Memory B cell (primary cell): ENCODE measurements at regions not wholly inside any gene's neighbourhood (a gene's known extent, or its start where the extent isn't known, plus 50 kb on each side); places are given as distances from the start of the nearest gene placed in this dataset.
"Not testable (repeated sequence)": the region's sequence is repeated elsewhere in the genome, so short reads cannot be mapped to it uniquely, and the experiment has no call there.

Experiments
- ATAC-seq: fragments of 150-1000 bp; cut with Tn5 transposase; 2 replicates; pipeline ENCODE4 v1.10.0; 2021; ENCODE audit warnings: low read depth, mild to moderate bottlenecking, moderate library complexity
- DNase-seq, 2 donors: peaks; one replicate each; pipeline ENCODE4 v3.0.0; 2022; ENCODE audit warnings: low spot score in 2 of 2
- H3K27ac Mint-ChIP-seq: one replicate; pipeline ENCODE4 v1.8.0; 2022; ENCODE audit warnings: mild to moderate bottlenecking, moderate library complexity, mixed read lengths
- H3K27me3 Mint-ChIP-seq: one replicate; pipeline ENCODE4 v1.8.0; 2022; ENCODE audit warnings: mixed read lengths
- H3K36me3 Mint-ChIP-seq: one replicate; pipeline ENCODE4 v1.8.0; 2022; ENCODE audit warnings: mild to moderate bottlenecking, mixed read lengths
- H3K4me1 Mint-ChIP-seq: one replicate; pipeline ENCODE4 v1.8.0; 2022; ENCODE audit warnings: mixed read lengths
- H3K4me3 Mint-ChIP-seq: one replicate; pipeline ENCODE4 v1.8.0; 2022; ENCODE audit warnings: mild to moderate bottlenecking, moderate library complexity, mixed read lengths
- H3K9me3 Mint-ChIP-seq: one replicate; pipeline ENCODE4 v1.8.0; 2022; ENCODE audit warnings: mixed read lengths

DNA sequence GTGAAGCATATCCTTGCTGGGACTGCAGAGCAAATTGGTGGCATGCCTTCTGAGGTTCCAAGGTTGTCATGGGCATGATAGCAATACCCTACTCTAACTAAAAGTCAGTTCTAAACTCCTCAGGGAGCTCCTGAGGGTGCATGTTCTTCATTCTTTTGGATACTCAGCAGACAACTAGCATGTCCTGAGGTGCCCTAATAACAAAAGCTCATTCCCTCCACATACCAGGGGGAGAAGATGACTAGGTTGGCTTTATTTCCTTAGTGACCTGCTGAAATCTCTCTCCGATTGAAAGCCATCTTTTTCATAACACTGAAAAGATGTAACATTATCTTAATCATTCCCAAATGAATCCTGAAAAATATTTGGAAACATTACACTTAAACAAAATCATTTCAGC is 188.7 kb upstream of the IGF1 start:
- ATAC-seq: no peak
- Mint-ChIP-seq H3K36me3 (no peaks in the 10 kb centered on the region), H3K27ac (no peak overlapping the region), H3K27me3 (peaks cover 5% of the 10 kb centered on the region), H3K4me1 (no peaks in the 10 kb centered on the region), H3K9me3 (peaks cover 11% of the 10 kb centered on the region), H3K4me3 (no peak overlapping the region)
- DNase-seq: no peak

DNA sequence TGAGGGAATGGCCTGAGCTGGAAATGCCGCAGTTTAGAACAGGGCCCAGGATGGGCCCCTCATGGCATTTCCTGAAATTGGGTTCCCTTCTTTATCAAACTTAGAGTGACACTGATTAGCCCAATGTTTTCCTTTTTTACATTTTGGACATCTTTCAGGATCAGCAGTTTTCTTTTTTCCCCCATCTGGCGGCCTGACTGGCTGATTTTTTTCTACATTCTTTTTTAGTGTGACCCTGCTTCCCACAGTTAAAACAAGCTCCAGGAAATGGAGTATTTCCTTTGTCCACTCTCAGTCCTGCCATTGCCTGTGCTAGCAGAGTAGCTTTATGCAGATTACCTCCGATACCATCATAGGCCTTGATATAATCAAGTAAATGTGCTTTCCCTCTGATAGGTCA is 185.8 kb upstream of the IGF1 start:
- H3K36me3 Mint-ChIP-seq, H3K9me3 Mint-ChIP-seq, ATAC-seq, DNase-seq, H3K27me3 Mint-ChIP-seq, H3K27ac Mint-ChIP-seq, H3K4me3 Mint-ChIP-seq, H3K4me1 Mint-ChIP-seq: not testable (repeated sequence)

DNA sequence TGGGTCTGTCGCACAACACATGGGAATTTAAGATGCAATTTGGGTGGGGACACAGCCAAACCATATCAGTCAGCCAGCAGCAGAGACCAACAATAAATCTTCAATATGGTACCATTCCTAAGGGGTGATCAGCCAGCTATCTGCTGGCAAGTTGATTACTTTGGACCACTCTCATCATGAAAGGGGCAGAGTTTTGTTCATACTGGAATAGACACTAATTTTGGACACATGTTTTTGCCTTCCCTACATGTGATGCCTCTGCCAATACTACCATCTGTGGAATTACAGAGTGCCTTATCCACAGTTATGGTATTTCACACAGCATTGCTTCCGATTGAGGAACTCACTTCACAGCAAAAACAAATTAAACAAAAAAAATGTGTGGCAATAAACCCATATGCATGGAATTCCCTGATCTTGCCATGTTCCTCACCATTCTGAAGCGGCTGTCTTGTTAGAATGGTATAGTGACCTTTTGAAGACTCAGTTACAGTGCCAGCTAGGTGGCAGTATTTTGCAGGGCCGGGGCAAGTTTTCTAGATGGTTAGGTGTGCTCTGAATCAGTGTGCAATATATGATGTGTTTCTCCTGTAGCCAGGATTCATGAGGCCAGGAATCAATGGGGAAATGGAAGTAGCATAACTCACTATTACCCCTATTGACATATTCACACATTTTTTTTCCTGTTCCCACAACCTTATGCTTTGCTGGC is 179.0 kb upstream of the IGF1 start:
- H3K27me3 Mint-ChIP-seq: peaks cover 4% of the 10 kb centered on the region
- H3K27ac Mint-ChIP-seq: no peak overlapping the region
- DNase-seq (no peak), ATAC-seq (no peak)
- H3K4me3 Mint-ChIP-seq: no peak overlapping the region
- H3K9me3 Mint-ChIP-seq: peaks cover 8% of the 10 kb centered on the region
- no peaks in the 10 kb centered on the region for H3K36me3 Mint-ChIP-seq
- no peaks in the 10 kb centered on the region for H3K4me1 Mint-ChIP-seq

DNA sequence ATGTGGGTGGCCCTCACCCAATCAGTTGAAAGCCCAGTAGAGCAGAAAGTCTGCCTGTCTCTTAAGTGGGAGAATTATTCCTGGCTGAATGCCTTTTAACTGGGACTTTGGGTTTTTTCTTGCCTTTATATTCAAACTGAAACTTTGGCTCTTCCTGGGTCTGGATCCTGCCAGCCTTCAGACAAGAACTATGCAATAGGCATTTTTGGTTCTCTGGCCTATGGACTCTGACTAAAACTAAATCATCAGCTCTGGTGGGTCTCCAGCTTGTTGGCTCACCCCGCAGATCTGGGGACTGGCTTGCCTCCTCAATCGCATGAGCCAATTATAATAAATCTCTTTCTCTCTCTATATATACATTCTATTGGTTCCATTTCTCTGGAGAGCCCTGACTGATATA is 173.0 kb upstream of the IGF1 start:
- ATAC-seq (no peak), DNase-seq (no peak)
- Mint-ChIP-seq H3K9me3 (peaks cover 4% of the 10 kb centered on the region), H3K4me3 (no peak overlapping the region), H3K4me1 (no peaks in the 10 kb centered on the region), H3K27me3 (peaks cover 3% of the 10 kb centered on the region), H3K27ac (no peak overlapping the region), H3K36me3 (no peaks in the 10 kb centered on the region)

DNA sequence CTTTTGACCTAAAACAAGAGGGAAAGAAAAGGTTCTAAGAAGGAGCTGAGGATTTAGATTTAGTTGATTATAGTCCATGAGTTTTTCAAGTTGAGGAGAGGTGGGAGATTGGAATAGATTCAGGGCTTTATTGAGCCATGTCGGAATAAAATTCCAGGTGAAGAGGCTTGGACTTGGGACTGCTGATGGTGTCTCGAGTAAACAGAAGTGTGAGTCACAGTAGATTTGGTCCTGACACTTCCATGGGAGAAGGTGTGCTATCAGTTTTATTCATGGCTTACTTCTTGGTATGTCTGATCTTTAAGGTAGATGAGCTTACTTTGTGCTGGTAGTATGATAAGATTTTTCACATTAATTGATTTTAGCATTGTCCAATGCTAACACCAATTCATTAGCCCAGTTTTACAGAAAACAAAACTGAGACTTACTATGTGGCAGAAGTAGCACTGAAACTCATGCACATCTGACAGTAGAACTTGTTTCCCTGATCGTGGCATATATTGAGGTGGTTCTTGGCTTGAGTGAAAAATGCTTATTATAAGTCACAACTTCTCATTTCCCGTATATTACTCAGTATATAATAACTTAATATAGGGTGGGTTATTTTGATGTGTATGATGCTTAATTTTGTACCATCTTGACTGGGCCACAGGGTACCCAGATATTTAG is 172.4 kb upstream of the IGF1 start:
- H3K4me1 Mint-ChIP-seq: no peaks in the 10 kb centered on the region
- ATAC-seq: no peak

DNA sequence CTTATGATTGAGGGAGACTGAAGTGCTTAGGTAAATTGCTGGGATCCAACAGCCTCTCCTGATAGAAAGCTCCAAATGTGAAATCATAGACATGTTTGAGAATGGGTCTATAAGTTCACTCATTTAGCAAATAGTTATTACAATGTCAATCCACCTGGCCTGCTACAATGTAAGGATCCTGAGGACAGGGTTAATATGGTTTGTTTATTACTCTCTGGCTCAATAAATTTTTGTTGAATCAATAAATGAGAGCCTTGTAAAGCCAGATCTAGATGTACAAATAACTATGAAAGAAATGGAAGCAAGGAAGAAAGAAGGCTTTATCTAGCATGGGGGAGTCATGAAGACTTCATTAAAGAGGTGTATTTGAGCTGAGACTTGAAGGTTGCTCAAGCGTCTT is 165.6 kb upstream of the IGF1 start:
- ATAC-seq (no peak), DNase-seq (no peak)
- no peak overlapping the region for H3K4me3 Mint-ChIP-seq
- H3K4me1 Mint-ChIP-seq: no peaks in the 10 kb centered on the region
- H3K36me3 Mint-ChIP-seq: no peaks in the 10 kb centered on the region
- H3K9me3 Mint-ChIP-seq: peaks cover 1% of the 10 kb centered on the region
- H3K27ac Mint-ChIP-seq: no peak overlapping the region
- H3K27me3 Mint-ChIP-seq: peaks cover 12% of the 10 kb centered on the region

More for the DNA sequence above, 172.4 kb upstream of the IGF1 start:
- peaks cover 1% of the 10 kb centered on the region for H3K9me3 Mint-ChIP-seq
- no peak overlapping the region for H3K4me3 Mint-ChIP-seq
- H3K27me3 Mint-ChIP-seq: peaks cover 5% of the 10 kb centered on the region
- no peak overlapping the region for H3K27ac Mint-ChIP-seq
- no peak for DNase-seq
- no peaks in the 10 kb centered on the region for H3K36me3 Mint-ChIP-seq

DNA sequence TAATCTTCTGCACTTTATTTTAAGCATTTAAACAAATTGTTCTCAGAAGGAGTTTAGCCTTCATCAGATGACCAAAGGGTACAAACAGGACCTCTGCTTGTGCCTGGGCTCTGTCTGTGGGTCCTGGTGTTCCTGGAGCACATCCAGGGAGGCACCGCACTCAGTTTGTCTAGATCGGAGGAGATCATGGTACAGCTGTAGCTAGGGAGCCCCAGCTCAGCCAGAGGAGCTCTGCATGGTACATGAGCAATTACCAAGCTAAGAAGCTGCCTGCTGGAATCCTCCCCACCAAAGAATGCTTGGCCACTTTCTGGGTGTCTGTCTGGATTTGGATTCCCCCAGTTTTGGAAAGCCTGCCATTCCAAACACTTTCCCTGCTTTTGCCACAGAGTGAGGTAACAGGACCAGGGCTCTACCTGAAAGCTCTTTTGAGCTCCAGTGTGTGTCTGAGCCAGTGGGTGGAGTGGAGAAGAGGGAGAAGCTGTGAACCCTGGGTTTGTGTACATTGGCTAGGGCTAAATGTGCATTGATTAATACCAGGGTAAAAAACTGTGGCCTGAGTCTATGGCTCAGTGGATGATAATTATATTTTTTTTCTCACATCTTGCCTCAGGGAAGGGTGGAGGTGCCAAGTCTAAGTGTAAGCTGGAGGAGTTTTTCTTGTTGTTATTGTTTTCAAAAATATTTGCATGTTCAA is 163.7 kb upstream of the IGF1 start:
- no peaks in the 10 kb centered on the region for H3K36me3 Mint-ChIP-seq
- no peak for ATAC-seq
- H3K27ac Mint-ChIP-seq: no peak overlapping the region
- H3K27me3 Mint-ChIP-seq: peaks cover 12% of the 10 kb centered on the region
- peaks cover 4% of the 10 kb centered on the region for H3K9me3 Mint-ChIP-seq
- no peak for DNase-seq
- H3K4me3 Mint-ChIP-seq: no peak overlapping the region
- H3K4me1 Mint-ChIP-seq: no peaks in the 10 kb centered on the region

DNA sequence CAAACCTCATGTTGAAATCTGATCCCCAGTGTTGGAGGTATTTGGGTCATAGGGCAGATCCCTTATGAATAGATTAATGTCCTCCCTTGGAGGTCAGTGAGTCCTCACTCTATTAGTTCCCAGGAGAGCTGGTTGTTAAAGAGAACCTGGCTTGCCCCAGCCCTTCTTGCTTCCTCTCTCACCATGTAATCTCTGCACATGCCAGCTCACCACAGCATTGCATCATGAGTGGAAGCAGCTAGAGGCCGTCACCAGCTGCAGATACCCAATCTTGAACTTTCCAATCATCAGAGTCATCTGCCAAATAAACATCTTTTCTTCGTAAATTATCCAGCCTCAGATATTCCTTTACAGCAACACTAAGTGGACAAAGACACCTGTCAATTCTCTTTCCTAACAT is 161.8 kb upstream of the IGF1 start:
- Mint-ChIP-seq H3K36me3 (no peaks in the 10 kb centered on the region), H3K4me1 (no peaks in the 10 kb centered on the region), H3K4me3 (no peak overlapping the region), H3K27ac (no peak overlapping the region), H3K9me3 (peaks cover 2% of the 10 kb centered on the region), H3K27me3 (peaks cover 9% of the 10 kb centered on the region)
- ATAC-seq (no peak), DNase-seq (no peak)

DNA sequence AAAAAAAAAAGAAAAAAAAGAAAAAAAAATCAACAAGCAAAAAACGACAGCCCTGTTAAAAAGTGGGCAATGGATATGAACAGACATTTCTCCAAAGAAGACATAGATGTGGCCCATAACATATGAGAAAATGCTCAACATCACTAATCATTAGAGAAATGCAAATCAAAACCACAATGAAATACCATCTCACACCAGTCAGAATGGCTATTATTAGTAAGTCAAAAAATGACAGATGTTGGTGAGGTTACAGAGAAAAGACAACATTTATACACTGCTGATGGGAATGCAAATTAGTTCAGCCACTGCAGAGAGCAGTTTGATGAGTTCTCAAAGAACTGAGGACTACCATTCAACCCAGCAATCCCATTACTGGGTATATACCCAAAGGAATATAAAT is 160.3 kb upstream of the IGF1 start:
- not testable (repeated sequence) for ATAC-seq, DNase-seq, H3K27ac Mint-ChIP-seq, H3K4me1 Mint-ChIP-seq, H3K9me3 Mint-ChIP-seq, H3K4me3 Mint-ChIP-seq, H3K27me3 Mint-ChIP-seq, H3K36me3 Mint-ChIP-seq

DNA sequence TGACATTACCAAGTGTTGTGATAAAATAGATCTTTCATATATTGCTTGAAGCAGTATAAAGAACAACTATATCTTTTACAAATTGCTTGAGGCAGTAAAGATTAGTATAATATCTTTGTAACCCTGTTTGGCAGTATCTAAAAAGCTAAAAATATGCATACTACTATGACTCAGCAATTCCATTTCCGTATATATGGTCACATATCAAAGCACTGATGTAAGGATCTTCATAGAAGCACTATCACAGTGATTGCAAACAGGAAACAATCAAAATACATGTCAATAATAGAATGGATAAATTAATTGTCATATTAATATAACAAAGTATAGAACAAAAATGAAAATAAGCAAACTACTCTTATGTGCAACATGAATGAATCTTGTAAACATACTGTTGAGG is 158.4 kb upstream of the IGF1 start:
- no peak for ATAC-seq
- H3K27me3 Mint-ChIP-seq: peaks cover 2% of the 10 kb centered on the region
- DNase-seq: no peak

DNA sequence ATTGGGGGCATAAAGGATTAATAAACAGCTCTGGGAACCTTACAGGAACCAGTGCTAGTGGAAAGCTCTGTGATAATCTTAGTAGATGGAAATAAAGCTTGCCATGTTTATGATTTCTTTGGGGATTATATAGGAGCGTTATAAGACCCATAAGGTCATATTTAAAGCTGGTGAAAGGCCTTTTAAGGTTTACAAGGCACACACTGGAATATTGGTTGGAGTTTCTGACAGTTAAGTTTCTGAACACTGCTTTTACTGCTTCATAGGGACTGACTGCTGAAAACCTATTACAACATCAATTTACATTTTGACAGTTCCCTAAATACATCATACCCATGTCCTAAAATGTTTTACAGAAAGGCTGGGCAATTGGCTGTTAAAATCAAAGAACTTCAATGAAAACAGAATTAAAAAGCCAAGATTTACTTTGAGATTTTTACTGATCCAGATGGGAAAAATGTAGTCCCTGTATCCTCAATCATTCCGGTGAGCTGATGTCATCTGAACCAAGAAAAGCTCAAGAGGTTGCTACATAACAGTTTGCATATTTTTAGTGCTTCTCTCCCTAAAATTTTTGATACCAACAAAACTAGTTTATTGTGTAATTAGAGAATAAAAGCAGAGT is 153.7 kb upstream of the IGF1 start:
- no peaks in the 10 kb centered on the region for H3K4me1 Mint-ChIP-seq
- DNase-seq: no peak
- no peak for ATAC-seq
- no peaks in the 10 kb centered on the region for H3K27me3 Mint-ChIP-seq
- no peaks in the 10 kb centered on the region for H3K36me3 Mint-ChIP-seq
- no peak overlapping the region for H3K27ac Mint-ChIP-seq
- H3K9me3 Mint-ChIP-seq: no peaks in the 10 kb centered on the region
- H3K4me3 Mint-ChIP-seq: no peak overlapping the region

More for the DNA sequence above, 158.4 kb upstream of the IGF1 start:
- Mint-ChIP-seq H3K9me3 (peaks cover 2% of the 10 kb centered on the region), H3K36me3 (no peaks in the 10 kb centered on the region), H3K4me1 (no peaks in the 10 kb centered on the region), H3K27ac (no peak overlapping the region), H3K4me3 (no peak overlapping the region)

DNA sequence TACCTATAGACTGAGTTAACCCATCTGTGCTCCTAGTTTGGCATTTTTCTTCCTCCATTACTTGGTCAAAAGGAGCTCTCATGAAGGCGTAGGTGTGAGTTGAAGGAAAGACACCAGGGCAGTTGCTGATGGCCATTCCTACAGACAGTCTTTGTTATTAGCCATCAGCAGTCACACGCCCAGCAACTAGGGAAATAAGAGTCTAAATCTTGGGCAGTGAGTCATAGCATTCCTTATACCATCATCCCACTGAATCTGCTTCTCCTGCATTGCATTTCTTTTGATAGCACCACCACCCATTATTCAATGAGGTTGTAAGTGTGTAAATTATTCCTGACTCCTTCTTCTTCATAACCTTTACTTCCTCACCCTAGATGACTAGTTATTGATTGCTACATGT is 150.9 kb upstream of the IGF1 start:
- ATAC-seq: no peak
- Mint-ChIP-seq H3K27me3 (no peaks in the 10 kb centered on the region), H3K4me3 (no peak overlapping the region), H3K4me1 (no peaks in the 10 kb centered on the region), H3K9me3 (peaks cover 5% of the 10 kb centered on the region), H3K27ac (no peak overlapping the region), H3K36me3 (no peaks in the 10 kb centered on the region)
- DNase-seq: no peak

DNA sequence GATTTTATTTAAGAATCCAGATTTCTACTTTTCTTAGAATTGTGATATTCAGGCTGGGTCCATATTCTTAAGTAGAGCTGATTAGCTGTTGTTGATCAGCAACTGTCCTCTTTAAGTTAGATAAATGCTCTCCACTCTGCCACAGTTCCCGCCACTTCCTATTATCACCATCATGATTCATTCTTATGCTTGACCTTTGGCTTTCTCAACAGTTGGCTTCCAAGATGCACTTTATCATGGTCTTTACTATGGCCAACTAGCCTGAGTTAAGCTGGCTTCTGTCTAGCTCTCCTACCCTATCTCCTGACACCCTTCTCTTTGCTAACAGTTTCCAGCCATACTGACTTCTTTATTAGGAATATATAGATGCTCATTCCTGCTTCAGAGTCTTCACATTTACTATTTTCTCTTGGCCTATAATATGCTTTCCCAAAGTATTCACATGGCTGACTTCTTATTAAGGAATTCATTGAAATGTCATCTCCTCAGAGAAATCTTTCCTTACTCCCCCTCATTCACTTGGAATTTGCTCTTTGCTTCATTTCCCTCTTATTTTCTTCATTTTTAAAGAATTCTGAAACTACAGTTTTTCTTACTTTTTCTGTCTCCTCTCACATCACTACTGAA is 149.0 kb upstream of the IGF1 start:
- no peaks in the 10 kb centered on the region for H3K36me3 Mint-ChIP-seq
- no peak overlapping the region for H3K27ac Mint-ChIP-seq
- peaks cover 7% of the 10 kb centered on the region for H3K9me3 Mint-ChIP-seq
- no peak overlapping the region for H3K4me3 Mint-ChIP-seq
- ATAC-seq (no peak), DNase-seq (no peak)
- H3K4me1 Mint-ChIP-seq: no peaks in the 10 kb centered on the region
- H3K27me3 Mint-ChIP-seq: no peaks in the 10 kb centered on the region

DNA sequence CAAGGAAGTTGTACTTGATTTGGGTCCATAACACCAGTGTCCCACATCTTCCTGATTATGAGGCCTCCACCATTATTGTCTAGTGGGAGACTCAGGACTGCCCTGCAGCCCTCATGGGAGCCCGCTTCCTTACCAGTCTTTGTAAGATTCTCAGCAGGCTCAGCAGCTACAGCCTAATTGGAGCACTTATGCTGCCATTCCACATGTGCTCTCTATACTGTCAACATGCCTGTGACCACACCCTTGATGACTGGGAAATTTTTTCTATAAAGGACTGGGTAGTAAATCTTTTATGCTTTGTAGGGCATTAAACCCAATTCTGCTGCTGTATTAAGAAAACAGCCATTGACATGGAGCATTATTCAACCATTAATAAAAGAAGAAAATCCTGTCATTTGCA is 145.5 kb upstream of the IGF1 start:
- H3K9me3 Mint-ChIP-seq: peaks cover 7% of the 10 kb centered on the region
- no peak overlapping the region for H3K27ac Mint-ChIP-seq
- ATAC-seq (no peak), DNase-seq (no peak)
- no peaks in the 10 kb centered on the region for H3K27me3 Mint-ChIP-seq
- H3K36me3 Mint-ChIP-seq: no peaks in the 10 kb centered on the region
- H3K4me3 Mint-ChIP-seq: no peak overlapping the region
- H3K4me1 Mint-ChIP-seq: no peaks in the 10 kb centered on the region
